Brain microvascular endothelial cell (primary cell): ENCODE measurements at regions not wholly inside any gene's neighbourhood (a gene's known extent, or its start where the extent isn't known, plus 50 kb on each side); places are given as distances from the start of the nearest gene placed in this dataset.
"Not testable (repeated sequence)": the region's sequence is repeated elsewhere in the genome, so short reads cannot be mapped to it uniquely, and the experiment has no call there.

Experiments used
- DNase-seq: peaks from one replicate; pipeline ENCODE4 v3.0.0-alpha.2; 2020
- H3K27ac ChIP-seq: fragments of 250-450 bp; sonication (Bioruptor Pico); 2 replicates; pipeline ENCODE4 v1.5.1; 2020; ENCODE audit warnings: mild to moderate bottlenecking, moderate library complexity
- H3K27me3 ChIP-seq: fragments of 250-450 bp; sonication (Bioruptor Pico); replicated peaks from 2 replicates; pipeline ENCODE4 v1.5.1; 2020; ENCODE audit warnings: mild to moderate bottlenecking
- H3K36me3 ChIP-seq: fragments of 250-450 bp; sonication (Bioruptor Pico); replicated peaks from 2 replicates; pipeline ENCODE4 v1.5.1; 2020; ENCODE audit warnings: mild to moderate bottlenecking
- H3K4me3 ChIP-seq: 2 replicates; pipeline ENCODE4 v1.5.1; 2011; ENCODE audit warnings: low read depth, mild to moderate bottlenecking, control low read depth, low read length, moderate library complexity
- CTCF ChIP-seq: IDR thresholded peaks from 2 replicates; pipeline ENCODE4 v1.5.1; 2011; ENCODE audit warnings: low read depth, mild to moderate bottlenecking, moderate library complexity, low read length, control low read depth, inconsistent platforms; ENCODE audit errors: missing control alignments
- in situ Hi-C: cut with HindIII; loops from 2 replicates; pipeline ENCODE4 v1.10.0; 2017; ENCODE audit warnings: low sequenced_read_pairs, low pct_ligation_motif_present

- Histone ChIP-seq H3K36me3 (no peaks in the 10 kb centered on the region), H3K27ac (no peak overlapping the region), H3K27me3 (no peaks in the 10 kb centered on the region), H3K4me3 (no peak overlapping the region)
- TF ChIP-seq CTCF = no peak
- in situ Hi-C loops = no loop called here
- no peak for DNase-seq
Measured at GRCh38 chr5:25301836-25302235, 657.1 kb upstream of the CDH10 start.

- no peaks in the 10 kb centered on the region for H3K27me3 ChIP-seq
- DNase-seq = no peak
- no peak overlapping the region for H3K27ac ChIP-seq
- no peaks in the 10 kb centered on the region for H3K36me3 ChIP-seq
- H3K4me3 ChIP-seq = no peak overlapping the region
- in situ Hi-C loops = no loop called here
- no peak for TF ChIP-seq CTCF
Measured at GRCh38 chr5:25295067-25295466, 650.3 kb upstream of the CDH10 start.

GRCh38 chr5:25289766-25290165, 645.0 kb upstream of the CDH10 start:
- in situ Hi-C loops = not testable (repeated sequence)

GRCh38 chr5:25286319-25286718, 641.5 kb upstream of the CDH10 start:
- no peaks in the 10 kb centered on the region for H3K27me3 ChIP-seq
- no peak for DNase-seq
- H3K36me3 ChIP-seq = no peaks in the 10 kb centered on the region
- H3K4me3 ChIP-seq = no peak overlapping the region
- H3K27ac ChIP-seq = no peak overlapping the region
- TF ChIP-seq CTCF = no peak
- in situ Hi-C loops = no loop called here

More at GRCh38 chr5:25289766-25290165, 645.0 kb upstream of the CDH10 start:
- not testable (repeated sequence) for H3K4me3 ChIP-seq, DNase-seq, H3K36me3 ChIP-seq, H3K27me3 ChIP-seq, H3K27ac ChIP-seq

- H3K27me3 ChIP-seq = no peaks in the 10 kb centered on the region
- no peak overlapping the region for H3K4me3 ChIP-seq
- in situ Hi-C loops = no loop called here
- H3K27ac ChIP-seq = no peak overlapping the region
- no peak for DNase-seq
- no peak for TF ChIP-seq CTCF
- H3K36me3 ChIP-seq = no peaks in the 10 kb centered on the region
Measured at GRCh38 chr5:25285136-25285535, 640.4 kb upstream of the CDH10 start.

- H3K36me3 ChIP-seq, H3K27ac ChIP-seq, in situ Hi-C loops, H3K4me3 ChIP-seq, DNase-seq, H3K27me3 ChIP-seq: not testable (repeated sequence)
Measured at GRCh38 chr5:25263507-25263906, 618.7 kb upstream of the CDH10 start.

GRCh38 chr5:25262221-25262620, 617.4 kb upstream of the CDH10 start:
- no peaks in the 10 kb centered on the region for H3K27me3 ChIP-seq
- DNase-seq = no peak
- H3K27ac ChIP-seq = no peak overlapping the region
- in situ Hi-C loops = no loop called here
- no peak for TF ChIP-seq CTCF
- no peak overlapping the region for H3K4me3 ChIP-seq
- H3K36me3 ChIP-seq = no peaks in the 10 kb centered on the region
